SK-N-SH treated with all-trans-retinoic acid at 6 μM for 48 hours (cell line): ENCODE measurements at regions not wholly inside any gene's neighbourhood (a gene's known extent, or its start where the extent isn't known, plus 50 kb on each side); places are given as distances from the start of the nearest gene placed in this dataset.

Experiments used
- ATAC-seq: fragments of 200-7000 bp; cut with Tn5 transposase; 3 replicates; pipeline ENCODE4 v1.9.1; 2020; ENCODE audit warnings: mild to moderate bottlenecking, moderate library complexity
- ARNTL ChIP-seq: fragments of 450-650 bp; formaldehyde crosslinking; IDR thresholded peaks from 2 replicates; pipeline ENCODE4 v1.5.0; 2020; ENCODE audit warnings: low read depth, mild to moderate bottlenecking, moderate library complexity, borderline replicate concordance
- BACH2 ChIP-seq: fragments of 250-450 bp; sonication (Bioruptor Pico); IDR thresholded peaks from 2 replicates; pipeline ENCODE4 v1.9.0; 2021; ENCODE audit warnings: mild to moderate bottlenecking, borderline replicate concordance
- CSDC2 ChIP-seq: fragments of 250-450 bp; sonication (Bioruptor Pico); IDR thresholded peaks from 2 replicates; pipeline ENCODE4 v1.5.0; 2020; ENCODE audit warnings: mild to moderate bottlenecking, moderate library complexity
- ESRRG ChIP-seq: fragments of 250-450 bp; sonication (Bioruptor Pico); IDR thresholded peaks from 2 replicates; pipeline ENCODE4 v1.6.1; 2021; ENCODE audit warnings: mild to moderate bottlenecking
- GLIS3 ChIP-seq: fragments of 250-450 bp; sonication (Bioruptor Pico); IDR thresholded peaks from 2 replicates; pipeline ENCODE4 v1.5.0; 2020; ENCODE audit warnings: mild to moderate bottlenecking, moderate library complexity
- ISL1 ChIP-seq: fragments of 250-450 bp; sonication (Bioruptor Pico); IDR thresholded peaks from 2 replicates; pipeline ENCODE4 v2.1.2; 2022; ENCODE audit warnings: mild to moderate bottlenecking, moderate library complexity
- OSR1 ChIP-seq: fragments of 250-450 bp; sonication (Bioruptor Pico); IDR thresholded peaks from 2 replicates; pipeline ENCODE4 v1.8.0; 2022; ENCODE audit warnings: moderate library complexity, mild to moderate bottlenecking, inconsistent platforms
- PPARA ChIP-seq: fragments of 250-450 bp; sonication (Bioruptor Pico); IDR thresholded peaks from 2 replicates; pipeline ENCODE4 v1.5.0; 2020; ENCODE audit warnings: mild to moderate bottlenecking, borderline replicate concordance
- RARB ChIP-seq: fragments of 250-450 bp; sonication (Bioruptor Pico); IDR thresholded peaks from 2 replicates; pipeline ENCODE4 v1.8.0; 2021; ENCODE audit warnings: mild to moderate bottlenecking, moderate library complexity
- SNAI2 ChIP-seq: fragments of 250-450 bp; sonication (Bioruptor Pico); IDR thresholded peaks from 2 replicates; pipeline ENCODE4 v1.5.0; 2020; ENCODE audit warnings: mild to moderate bottlenecking, moderate library complexity
- TCF4 ChIP-seq: fragments of 250-450 bp; sonication (Bioruptor Pico); IDR thresholded peaks from 2 replicates; pipeline ENCODE4 v1.8.0; 2021; ENCODE audit warnings: mild to moderate bottlenecking, moderate library complexity, borderline replicate concordance
- TOX ChIP-seq: fragments of 250-450 bp; sonication (Bioruptor Pico); IDR thresholded peaks from 2 replicates; pipeline ENCODE4 v1.8.0; 2021; ENCODE audit warnings: mild to moderate bottlenecking, moderate library complexity, borderline replicate concordance
- ZC3H10 ChIP-seq: fragments of 250-450 bp; sonication (Bioruptor Pico); IDR thresholded peaks from 2 replicates; pipeline ENCODE4 v1.5.1; 2021; ENCODE audit warnings: mild to moderate bottlenecking, moderate library complexity
- ZFP3 ChIP-seq: fragments of 250-450 bp; sonication (Bioruptor Pico); IDR thresholded peaks from 2 replicates; pipeline ENCODE4 v1.5.0; 2020; ENCODE audit warnings: mild to moderate bottlenecking, moderate library complexity
- ZFP30 ChIP-seq: fragments of 450-650 bp; formaldehyde crosslinking; IDR thresholded peaks from 2 replicates; pipeline ENCODE4 v1.5.0; 2022; ENCODE audit warnings: mild to moderate bottlenecking, moderate library complexity
- ZNF565 ChIP-seq: fragments of 450-650 bp; formaldehyde crosslinking; conservative IDR thresholded peaks from 2 replicates; pipeline ENCODE4 v1.5.0; 2020; ENCODE audit warnings: low read depth, mild to moderate bottlenecking, moderate library complexity
- ZNF70 ChIP-seq: fragments of 450-650 bp; formaldehyde crosslinking; IDR thresholded peaks from 2 replicates; pipeline ENCODE4 v1.5.0; 2020; ENCODE audit warnings: mild to moderate bottlenecking, moderate library complexity
- ZNF8 ChIP-seq: fragments of 450-650 bp; formaldehyde crosslinking; IDR thresholded peaks from 2 replicates; pipeline ENCODE4 v1.5.0; 2020; ENCODE audit warnings: mild to moderate bottlenecking, moderate library complexity
- TF ChIP-seq, protein P1 (sequence below): fragments of 250-450 bp; sonication (Bioruptor Pico); IDR thresholded peaks from 2 replicates; pipeline ENCODE4 v1.8.0; 2021; ENCODE audit warnings: low read depth, mild to moderate bottlenecking, moderate library complexity, borderline replicate concordance
- TF ChIP-seq, protein P2 (sequence below): fragments of 250-450 bp; sonication (Bioruptor Pico); IDR thresholded peaks from 2 replicates; pipeline ENCODE4 v1.8.0; 2020; ENCODE audit warnings: mild to moderate bottlenecking, moderate library complexity, borderline replicate concordance
- TF ChIP-seq, protein P3 (sequence below): fragments of 250-450 bp; sonication (Bioruptor Pico); IDR thresholded peaks from 2 replicates; pipeline ENCODE4 v1.5.0; 2020; ENCODE audit warnings: mild to moderate bottlenecking, moderate library complexity
- TF ChIP-seq, protein P4 (sequence below): fragments of 250-450 bp; sonication (Bioruptor Pico); IDR thresholded peaks from 2 replicates; pipeline ENCODE4 v1.5.1; 2020; ENCODE audit warnings: low read depth, mild to moderate bottlenecking, moderate library complexity
- TF ChIP-seq, protein P5 (sequence below): fragments of 250-450 bp; sonication (Bioruptor Pico); IDR thresholded peaks from 2 replicates; pipeline ENCODE4 v1.5.1; 2021; ENCODE audit warnings: mild to moderate bottlenecking, moderate library complexity

DNA sequence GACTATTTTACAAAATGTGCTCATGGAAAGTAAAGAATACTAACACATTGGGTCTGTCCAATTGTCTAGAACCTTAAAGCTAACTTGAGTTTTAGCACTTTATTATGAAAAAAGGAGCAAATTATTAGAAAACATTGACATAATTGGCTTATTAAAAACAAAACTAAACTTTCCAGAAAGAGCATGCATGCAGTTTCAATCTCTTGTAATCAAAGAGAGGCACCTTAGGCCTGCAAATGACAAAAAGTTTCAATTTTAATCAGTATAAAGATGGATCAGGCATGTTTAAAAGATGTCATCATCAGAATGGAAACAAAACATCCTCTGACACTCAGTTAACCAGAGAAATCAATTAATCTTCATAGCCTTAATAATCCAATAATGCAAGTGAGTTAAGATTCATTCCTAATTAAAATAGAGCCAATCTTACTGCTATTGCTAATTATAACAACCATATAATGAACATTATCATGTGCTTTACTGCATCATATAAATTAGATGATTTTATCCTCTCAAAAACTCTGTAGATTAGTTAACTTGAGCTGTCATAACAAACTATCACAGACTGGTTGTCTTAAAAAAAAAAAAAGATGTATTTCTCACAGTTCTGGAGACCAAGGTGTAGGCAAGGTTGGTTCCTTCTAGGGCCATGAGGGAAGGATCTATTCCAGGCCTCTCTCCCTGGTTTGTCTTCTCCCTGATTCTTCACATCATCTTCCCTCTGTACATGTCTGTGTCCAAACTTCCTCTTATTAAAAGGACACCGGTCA is 131.4 kb downstream of the RPAP3 start:
- TF ChIP-seq, protein P1, sequence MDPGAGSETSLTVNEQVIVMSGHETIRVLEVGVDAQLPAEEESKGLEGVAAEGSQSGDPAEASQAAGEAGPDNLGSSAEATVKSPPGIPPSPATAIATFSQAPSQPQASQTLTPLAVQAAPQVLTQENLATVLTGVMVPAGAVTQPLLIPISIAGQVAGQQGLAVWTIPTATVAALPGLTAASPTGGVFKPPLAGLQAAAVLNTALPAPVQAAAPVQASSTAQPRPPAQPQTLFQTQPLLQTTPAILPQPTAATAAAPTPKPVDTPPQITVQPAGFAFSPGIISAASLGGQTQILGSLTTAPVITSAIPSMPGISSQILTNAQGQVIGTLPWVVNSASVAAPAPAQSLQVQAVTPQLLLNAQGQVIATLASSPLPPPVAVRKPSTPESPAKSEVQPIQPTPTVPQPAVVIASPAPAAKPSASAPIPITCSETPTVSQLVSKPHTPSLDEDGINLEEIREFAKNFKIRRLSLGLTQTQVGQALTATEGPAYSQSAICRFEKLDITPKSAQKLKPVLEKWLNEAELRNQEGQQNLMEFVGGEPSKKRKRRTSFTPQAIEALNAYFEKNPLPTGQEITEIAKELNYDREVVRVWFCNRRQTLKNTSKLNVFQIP (CRISPR knock-in tag), result no peak
- TF ChIP-seq ZNF565, result no peak
- no peak for ATAC-seq

DNA sequence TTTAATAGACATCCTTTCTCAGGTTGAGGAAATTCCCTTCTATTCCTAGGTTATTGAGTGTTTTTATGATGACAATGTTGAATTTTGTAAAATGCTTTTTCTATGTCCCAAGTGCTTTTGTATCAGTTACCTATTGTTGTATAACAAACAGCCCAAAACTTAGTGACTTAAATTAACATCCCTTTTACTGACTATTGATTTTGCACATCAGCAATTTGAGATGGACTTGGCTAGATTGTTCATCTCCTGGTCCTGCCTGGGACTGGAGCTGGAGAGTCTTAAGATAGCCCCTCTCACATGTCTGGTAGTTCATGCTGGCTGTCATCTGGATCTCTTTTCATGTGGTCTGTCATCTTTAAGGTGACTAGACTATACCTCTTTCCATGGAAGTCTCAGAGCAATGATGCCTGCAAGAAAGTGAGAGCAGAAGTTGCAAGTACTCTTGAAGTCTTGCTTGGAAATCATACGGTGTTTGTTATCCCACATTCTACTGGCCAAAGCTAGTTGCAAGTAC is 132.6 kb downstream of the RPAP3 start:
- TF ChIP-seq BACH2 (CRISPR knock-in tag) (no peak), TCF4 (no peak), ARNTL (no peak), TOX (CRISPR knock-in tag) (no peak), PPARA (CRISPR knock-in tag) (no peak), SNAI2 (CRISPR knock-in tag) (no peak), ZFP3 (CRISPR knock-in tag) (no peak), ZFP30 (no peak), ZC3H10 (CRISPR knock-in tag) (no peak), ZNF70 (no peak)
- TF ChIP-seq, protein P1 (CRISPR knock-in tag), result no peak
- TF ChIP-seq, protein P2, sequence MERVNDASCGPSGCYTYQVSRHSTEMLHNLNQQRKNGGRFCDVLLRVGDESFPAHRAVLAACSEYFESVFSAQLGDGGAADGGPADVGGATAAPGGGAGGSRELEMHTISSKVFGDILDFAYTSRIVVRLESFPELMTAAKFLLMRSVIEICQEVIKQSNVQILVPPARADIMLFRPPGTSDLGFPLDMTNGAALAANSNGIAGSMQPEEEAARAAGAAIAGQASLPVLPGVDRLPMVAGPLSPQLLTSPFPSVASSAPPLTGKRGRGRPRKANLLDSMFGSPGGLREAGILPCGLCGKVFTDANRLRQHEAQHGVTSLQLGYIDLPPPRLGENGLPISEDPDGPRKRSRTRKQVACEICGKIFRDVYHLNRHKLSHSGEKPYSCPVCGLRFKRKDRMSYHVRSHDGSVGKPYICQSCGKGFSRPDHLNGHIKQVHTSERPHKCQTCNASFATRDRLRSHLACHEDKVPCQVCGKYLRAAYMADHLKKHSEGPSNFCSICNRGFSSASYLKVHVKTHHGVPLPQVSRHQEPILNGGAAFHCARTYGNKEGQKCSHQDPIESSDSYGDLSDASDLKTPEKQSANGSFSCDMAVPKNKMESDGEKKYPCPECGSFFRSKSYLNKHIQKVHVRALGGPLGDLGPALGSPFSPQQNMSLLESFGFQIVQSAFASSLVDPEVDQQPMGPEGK (CRISPR knock-in tag), result no peak
- no peak for ATAC-seq

DNA sequence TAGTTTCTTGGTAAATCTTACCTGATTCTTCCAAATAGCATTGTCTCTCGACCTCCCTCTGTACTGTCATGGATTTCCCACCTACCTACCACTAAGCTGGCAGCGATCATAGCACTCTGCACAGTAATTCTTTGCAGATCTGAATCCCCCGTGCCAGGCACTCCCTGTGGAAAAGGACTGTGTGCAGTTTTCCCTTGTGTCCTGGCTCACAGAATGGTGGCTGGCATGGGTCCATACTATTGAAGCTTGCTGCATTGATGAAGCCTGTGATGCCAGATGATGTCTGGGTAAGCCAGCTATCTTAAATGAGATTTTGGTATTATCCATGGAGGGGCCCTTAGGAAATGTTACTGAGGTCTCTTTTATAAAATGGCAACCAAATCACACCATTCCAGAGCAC is 135.7 kb downstream of the RPAP3 start:
- ATAC-seq, result no peak
- no peak for TF ChIP-seq GLIS3 (CRISPR knock-in tag)
- TF ChIP-seq PPARA (CRISPR knock-in tag), result no peak
- no peak for TF ChIP-seq ESRRG
- TF ChIP-seq ZC3H10 (CRISPR knock-in tag), result no peak
- TF ChIP-seq ZNF8 (CRISPR knock-in tag), result no peak
- TF ChIP-seq CSDC2 (CRISPR knock-in tag), result no peak
- TF ChIP-seq, protein P1 (CRISPR knock-in tag), result no peak
- TF ChIP-seq ZFP3 (CRISPR knock-in tag), result no peak
- TF ChIP-seq, protein P3, sequence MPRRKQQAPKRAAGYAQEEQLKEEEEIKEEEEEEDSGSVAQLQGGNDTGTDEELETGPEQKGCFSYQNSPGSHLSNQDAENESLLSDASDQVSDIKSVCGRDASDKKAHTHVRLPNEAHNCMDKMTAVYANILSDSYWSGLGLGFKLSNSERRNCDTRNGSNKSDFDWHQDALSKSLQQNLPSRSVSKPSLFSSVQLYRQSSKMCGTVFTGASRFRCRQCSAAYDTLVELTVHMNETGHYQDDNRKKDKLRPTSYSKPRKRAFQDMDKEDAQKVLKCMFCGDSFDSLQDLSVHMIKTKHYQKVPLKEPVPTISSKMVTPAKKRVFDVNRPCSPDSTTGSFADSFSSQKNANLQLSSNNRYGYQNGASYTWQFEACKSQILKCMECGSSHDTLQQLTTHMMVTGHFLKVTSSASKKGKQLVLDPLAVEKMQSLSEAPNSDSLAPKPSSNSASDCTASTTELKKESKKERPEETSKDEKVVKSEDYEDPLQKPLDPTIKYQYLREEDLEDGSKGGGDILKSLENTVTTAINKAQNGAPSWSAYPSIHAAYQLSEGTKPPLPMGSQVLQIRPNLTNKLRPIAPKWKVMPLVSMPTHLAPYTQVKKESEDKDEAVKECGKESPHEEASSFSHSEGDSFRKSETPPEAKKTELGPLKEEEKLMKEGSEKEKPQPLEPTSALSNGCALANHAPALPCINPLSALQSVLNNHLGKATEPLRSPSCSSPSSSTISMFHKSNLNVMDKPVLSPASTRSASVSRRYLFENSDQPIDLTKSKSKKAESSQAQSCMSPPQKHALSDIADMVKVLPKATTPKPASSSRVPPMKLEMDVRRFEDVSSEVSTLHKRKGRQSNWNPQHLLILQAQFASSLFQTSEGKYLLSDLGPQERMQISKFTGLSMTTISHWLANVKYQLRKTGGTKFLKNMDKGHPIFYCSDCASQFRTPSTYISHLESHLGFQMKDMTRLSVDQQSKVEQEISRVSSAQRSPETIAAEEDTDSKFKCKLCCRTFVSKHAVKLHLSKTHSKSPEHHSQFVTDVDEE (CRISPR knock-in tag), result no peak
- TF ChIP-seq, protein P4, sequence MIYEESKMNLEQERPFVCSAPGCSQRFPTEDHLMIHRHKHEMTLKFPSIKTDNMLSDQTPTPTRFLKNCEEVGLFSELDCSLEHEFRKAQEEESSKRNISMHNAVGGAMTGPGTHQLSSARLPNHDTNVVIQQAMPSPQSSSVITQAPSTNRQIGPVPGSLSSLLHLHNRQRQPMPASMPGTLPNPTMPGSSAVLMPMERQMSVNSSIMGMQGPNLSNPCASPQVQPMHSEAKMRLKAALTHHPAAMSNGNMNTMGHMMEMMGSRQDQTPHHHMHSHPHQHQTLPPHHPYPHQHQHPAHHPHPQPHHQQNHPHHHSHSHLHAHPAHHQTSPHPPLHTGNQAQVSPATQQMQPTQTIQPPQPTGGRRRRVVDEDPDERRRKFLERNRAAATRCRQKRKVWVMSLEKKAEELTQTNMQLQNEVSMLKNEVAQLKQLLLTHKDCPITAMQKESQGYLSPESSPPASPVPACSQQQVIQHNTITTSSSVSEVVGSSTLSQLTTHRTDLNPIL (CRISPR knock-in tag), result no peak
- no peak for TF ChIP-seq TOX (CRISPR knock-in tag)
- no peak for TF ChIP-seq ARNTL
- no peak for TF ChIP-seq OSR1 (CRISPR knock-in tag)
- TF ChIP-seq ISL1 (CRISPR knock-in tag), result no peak
- TF ChIP-seq, protein P5, sequence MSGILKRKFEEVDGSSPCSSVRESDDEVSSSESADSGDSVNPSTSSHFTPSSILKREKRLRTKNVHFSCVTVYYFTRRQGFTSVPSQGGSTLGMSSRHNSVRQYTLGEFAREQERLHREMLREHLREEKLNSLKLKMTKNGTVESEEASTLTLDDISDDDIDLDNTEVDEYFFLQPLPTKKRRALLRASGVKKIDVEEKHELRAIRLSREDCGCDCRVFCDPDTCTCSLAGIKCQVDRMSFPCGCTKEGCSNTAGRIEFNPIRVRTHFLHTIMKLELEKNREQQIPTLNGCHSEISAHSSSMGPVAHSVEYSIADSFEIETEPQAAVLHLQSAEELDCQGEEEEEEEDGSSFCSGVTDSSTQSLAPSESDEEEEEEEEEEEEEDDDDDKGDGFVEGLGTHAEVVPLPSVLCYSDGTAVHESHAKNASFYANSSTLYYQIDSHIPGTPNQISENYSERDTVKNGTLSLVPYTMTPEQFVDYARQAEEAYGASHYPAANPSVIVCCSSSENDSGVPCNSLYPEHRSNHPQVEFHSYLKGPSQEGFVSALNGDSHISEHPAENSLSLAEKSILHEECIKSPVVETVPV (CRISPR knock-in tag), result no peak
- TF ChIP-seq ZNF70, result no peak
- no peak for TF ChIP-seq ZFP30
- TF ChIP-seq RARB (CRISPR knock-in tag), result no peak
- no peak for TF ChIP-seq TCF4
